Type B pancreatic cell (in vitro differentiated cells): ENCODE measurements at regions not wholly inside any gene's neighbourhood (a gene's known extent, or its start where the extent isn't known, plus 50 kb on each side); places are given as distances from the start of the nearest gene placed in this dataset.

Source experiments
- DNase-seq: peaks from one replicate; pipeline ENCODE4 v3.0.0; 2021; ENCODE audit warnings: mixed read lengths; ENCODE audit not compliant: unreplicated experiment; ENCODE audit errors: extremely low spot score
- H3K27ac Mint-ChIP-seq: 2 replicates; pipeline ENCODE4 v1.8.0; 2021; ENCODE audit warnings: mild to moderate bottlenecking, mixed read lengths
- H3K27me3 Mint-ChIP-seq: 2 replicates; pipeline ENCODE4 v1.8.0; 2021; ENCODE audit warnings: mixed read lengths
- H3K36me3 Mint-ChIP-seq: 2 replicates; pipeline ENCODE4 v1.8.0; 2021; ENCODE audit warnings: mixed read lengths
- H3K4me1 Mint-ChIP-seq: one replicate; pipeline ENCODE4 v1.8.0; 2021; ENCODE audit warnings: mixed read lengths; ENCODE audit not compliant: unreplicated experiment
- H3K4me3 Mint-ChIP-seq: 2 replicates; pipeline ENCODE4 v1.8.0; 2021; ENCODE audit warnings: mild to moderate bottlenecking, mixed read lengths
- H3K9me3 Mint-ChIP-seq: 2 replicates; pipeline ENCODE4 v1.8.0; 2021; ENCODE audit warnings: mixed read lengths
- TF ChIP-seq, protein P1 (sequence below): fragments of 200-600 bp; sonication (generic); conservative IDR thresholded peaks from 2 replicates; pipeline ENCODE4 v1.5.0; 2021; ENCODE audit warnings: antibody characterized with exemption, mild to moderate bottlenecking

DNA sequence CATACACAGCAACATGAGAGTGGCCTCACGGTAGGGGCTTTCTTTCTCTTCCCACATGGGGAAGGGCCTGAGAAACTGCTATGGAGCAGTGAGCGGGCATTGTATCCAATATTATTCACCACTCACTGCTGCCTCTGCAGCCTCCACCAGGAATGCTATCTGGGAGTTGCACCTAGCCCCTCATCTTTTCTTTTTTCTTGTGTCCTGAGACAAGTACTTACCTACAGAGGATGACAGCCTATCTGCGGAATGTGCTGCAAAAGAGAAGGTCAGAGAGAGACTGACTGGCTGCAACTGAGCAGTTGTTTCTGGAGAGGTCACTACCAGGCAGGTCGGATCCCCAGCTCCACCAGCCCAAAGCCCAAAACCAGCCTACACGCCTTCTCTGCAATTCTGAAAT, 52.1 kb upstream of the HTATIP2 start:
- no peaks in the 10 kb centered on the region for H3K9me3 Mint-ChIP-seq
- H3K4me1 Mint-ChIP-seq = no peaks in the 10 kb centered on the region
- DNase-seq = no peak
- no peaks in the 10 kb centered on the region for H3K36me3 Mint-ChIP-seq
- no peak overlapping the region for H3K4me3 Mint-ChIP-seq
- no peak overlapping the region for H3K27ac Mint-ChIP-seq
- TF ChIP-seq, protein P1, sequence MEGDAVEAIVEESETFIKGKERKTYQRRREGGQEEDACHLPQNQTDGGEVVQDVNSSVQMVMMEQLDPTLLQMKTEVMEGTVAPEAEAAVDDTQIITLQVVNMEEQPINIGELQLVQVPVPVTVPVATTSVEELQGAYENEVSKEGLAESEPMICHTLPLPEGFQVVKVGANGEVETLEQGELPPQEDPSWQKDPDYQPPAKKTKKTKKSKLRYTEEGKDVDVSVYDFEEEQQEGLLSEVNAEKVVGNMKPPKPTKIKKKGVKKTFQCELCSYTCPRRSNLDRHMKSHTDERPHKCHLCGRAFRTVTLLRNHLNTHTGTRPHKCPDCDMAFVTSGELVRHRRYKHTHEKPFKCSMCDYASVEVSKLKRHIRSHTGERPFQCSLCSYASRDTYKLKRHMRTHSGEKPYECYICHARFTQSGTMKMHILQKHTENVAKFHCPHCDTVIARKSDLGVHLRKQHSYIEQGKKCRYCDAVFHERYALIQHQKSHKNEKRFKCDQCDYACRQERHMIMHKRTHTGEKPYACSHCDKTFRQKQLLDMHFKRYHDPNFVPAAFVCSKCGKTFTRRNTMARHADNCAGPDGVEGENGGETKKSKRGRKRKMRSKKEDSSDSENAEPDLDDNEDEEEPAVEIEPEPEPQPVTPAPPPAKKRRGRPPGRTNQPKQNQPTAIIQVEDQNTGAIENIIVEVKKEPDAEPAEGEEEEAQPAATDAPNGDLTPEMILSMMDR = no peak
- peaks cover 23% of the 10 kb centered on the region for H3K27me3 Mint-ChIP-seq

DNA sequence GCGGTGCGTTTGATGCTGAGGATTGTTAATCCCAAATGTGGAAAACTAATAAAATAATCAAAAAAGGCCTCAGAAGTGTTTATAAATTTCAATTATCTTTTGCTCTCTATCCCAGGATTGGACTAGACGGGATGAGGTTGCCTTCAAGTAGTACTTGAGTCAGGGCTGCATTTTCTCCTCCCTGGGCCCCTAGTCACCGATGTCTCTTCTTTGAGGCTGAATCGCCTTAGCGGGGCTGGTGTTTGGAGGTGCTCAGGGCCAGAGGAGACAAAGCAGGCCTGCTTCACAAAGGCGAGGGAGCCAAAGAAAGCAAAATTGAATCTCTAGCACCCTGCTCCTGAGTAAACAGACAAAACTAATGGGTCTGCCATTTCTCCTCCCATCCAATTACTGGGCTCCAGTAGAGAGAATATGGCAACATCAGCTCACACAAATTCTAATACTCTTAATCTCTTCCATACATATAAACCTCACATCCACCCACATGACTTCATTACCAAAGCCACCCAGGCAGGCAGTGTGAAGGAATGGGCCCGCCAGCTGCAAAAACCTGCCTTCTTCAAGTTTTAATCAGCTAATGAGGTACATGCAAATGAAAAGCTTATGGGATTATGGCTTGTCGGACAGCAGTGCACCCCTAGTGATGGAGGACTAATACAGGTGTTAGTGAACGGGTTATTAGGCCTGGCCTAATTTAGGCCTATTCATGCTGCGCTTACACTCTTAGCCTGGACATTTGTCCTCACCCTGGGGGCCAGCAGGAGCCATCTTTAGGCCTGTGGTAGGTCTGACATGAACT, 52.7 kb upstream of the HTATIP2 start:
- no peaks in the 10 kb centered on the region for H3K4me1 Mint-ChIP-seq
- no peaks in the 10 kb centered on the region for H3K9me3 Mint-ChIP-seq
- H3K36me3 Mint-ChIP-seq = no peaks in the 10 kb centered on the region
- no peak overlapping the region for H3K4me3 Mint-ChIP-seq
- no peak for DNase-seq
- peaks cover 26% of the 10 kb centered on the region for H3K27me3 Mint-ChIP-seq
- no peak overlapping the region for H3K27ac Mint-ChIP-seq
- TF ChIP-seq, protein P1 = no peak

DNA sequence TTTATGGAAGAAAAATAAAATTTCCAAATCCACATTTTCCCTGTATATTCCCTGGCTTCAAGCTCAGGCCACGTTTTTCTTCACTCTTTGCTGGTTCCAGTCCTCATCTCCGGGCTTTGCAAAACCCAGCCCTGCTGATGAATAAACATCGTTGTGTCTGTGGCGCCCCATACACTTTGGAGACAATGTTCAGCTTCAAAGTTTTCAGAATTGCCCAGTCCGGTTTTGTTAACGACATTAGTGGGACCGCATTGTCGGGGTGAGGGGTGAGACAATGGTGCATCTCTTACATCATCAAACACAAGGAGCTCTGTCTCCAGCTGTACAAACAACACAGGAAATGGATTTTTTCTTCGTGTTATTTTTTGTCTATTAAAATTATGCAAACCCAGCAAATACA, 53.4 kb upstream of the HTATIP2 start:
- H3K27me3 Mint-ChIP-seq = peaks cover 31% of the 10 kb centered on the region
- no peak overlapping the region for H3K4me3 Mint-ChIP-seq
- no peak for DNase-seq
- H3K4me1 Mint-ChIP-seq = no peaks in the 10 kb centered on the region
- H3K9me3 Mint-ChIP-seq = no peaks in the 10 kb centered on the region
- no peaks in the 10 kb centered on the region for H3K36me3 Mint-ChIP-seq
- TF ChIP-seq, protein P1 = no peak
- H3K27ac Mint-ChIP-seq = no peak overlapping the region

DNA sequence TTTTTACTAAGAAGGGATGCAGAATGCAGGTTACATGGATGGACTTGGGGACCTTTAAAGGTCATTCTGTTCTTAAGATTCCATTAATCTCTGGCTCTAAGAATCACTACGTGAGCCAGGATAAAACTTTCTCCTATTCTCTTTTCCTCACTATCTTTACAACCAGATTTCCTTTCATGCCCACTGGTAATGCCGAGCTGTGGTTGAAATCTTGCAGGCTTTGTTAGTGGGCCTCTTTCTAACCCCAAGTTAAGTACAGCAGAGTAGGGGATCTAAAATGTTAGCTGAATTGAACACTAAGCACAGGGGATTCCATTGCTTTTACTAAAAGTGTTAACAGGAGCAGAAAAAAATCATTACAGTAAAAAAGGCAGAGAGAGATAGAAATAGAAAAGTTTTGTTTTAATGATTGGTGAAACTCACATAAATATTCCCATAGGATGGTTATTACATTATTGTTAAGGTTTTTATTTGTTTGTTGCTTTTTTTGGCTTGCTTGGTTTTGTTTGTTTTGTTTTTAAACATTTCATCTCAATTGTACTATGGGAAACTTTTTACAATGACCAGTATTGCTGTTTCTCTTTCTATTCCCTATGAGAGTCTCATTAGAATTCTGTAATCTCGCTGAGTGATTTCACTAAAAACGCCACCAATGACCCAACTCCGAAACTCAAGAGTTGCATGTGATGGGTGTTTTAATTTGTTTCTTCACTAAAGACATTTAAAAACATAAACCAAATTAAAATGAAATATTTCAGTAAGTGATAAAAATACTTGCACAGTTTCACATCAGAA, 54.1 kb upstream of the HTATIP2 start:
- Mint-ChIP-seq H3K9me3 (no peaks in the 10 kb centered on the region), H3K36me3 (no peaks in the 10 kb centered on the region), H3K27me3 (peaks cover 32% of the 10 kb centered on the region), H3K4me1 (no peaks in the 10 kb centered on the region), H3K4me3 (no peak overlapping the region), H3K27ac (no peak overlapping the region)
- DNase-seq = no peak
- TF ChIP-seq, protein P1 = no peak

DNA sequence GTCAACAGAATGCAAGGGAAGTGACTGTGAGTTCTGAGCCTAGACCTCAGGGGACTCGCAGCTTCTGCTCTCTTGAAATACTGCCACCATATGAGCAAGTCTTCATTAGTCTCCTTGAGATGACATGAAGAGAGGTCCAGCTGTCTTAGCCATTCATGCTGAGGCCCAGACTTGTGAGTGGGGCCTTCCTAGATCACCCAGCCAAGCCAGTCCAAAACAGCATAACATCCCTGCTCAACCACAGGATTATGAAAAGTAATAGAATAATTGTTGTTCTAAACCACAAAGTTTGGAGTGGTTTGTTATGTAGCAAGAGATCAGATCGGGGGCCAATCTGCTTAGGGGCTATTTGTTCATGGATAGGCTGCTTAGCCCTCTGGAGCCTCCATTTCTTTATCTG, 54.9 kb upstream of the HTATIP2 start:
- H3K36me3 Mint-ChIP-seq = no peaks in the 10 kb centered on the region
- no peak overlapping the region for H3K4me3 Mint-ChIP-seq
- H3K4me1 Mint-ChIP-seq = no peaks in the 10 kb centered on the region
- H3K27ac Mint-ChIP-seq = no peak overlapping the region
- H3K27me3 Mint-ChIP-seq = peaks cover 40% of the 10 kb centered on the region
- H3K9me3 Mint-ChIP-seq = no peaks in the 10 kb centered on the region
- no peak for DNase-seq
- TF ChIP-seq, protein P1 = no peak
